DOHH2 (cell line): ENCODE measurements at regions not wholly inside any gene's neighbourhood (a gene's known extent, or its start where the extent isn't known, plus 50 kb on each side); places are given as distances from the start of the nearest gene placed in this dataset.

Experiments used
- H3F3A ChIP-seq: fragments of 200-600 bp; sonication (generic), shearing (Covaris generic); 2 replicates; pipeline ENCODE4 v1.6.0; 2016; ENCODE audit warnings: antibody characterized with exemption, mild to moderate bottlenecking; ENCODE audit not compliant: control insufficient read depth, insufficient read depth
- H3K27ac ChIP-seq: fragments of 200-600 bp; sonication (generic); 2 replicates; pipeline ENCODE4 v1.5.1; 2014; ENCODE audit warnings: low read depth, mild to moderate bottlenecking, low read length, moderate library complexity
- H3K27me3 ChIP-seq: fragments of 200-600 bp; sonication (generic); 2 replicates; pipeline ENCODE4 v1.6.1; 2014; ENCODE audit warnings: mild to moderate bottlenecking, low read length, mixed read lengths; ENCODE audit not compliant: control insufficient read depth
- H3K36me3 ChIP-seq: fragments of 200-600 bp; sonication (generic); 2 replicates; pipeline ENCODE4 v1.6.1; 2014; ENCODE audit warnings: mild to moderate bottlenecking, low read length, moderate library complexity, mixed read lengths; ENCODE audit not compliant: control insufficient read depth
- H3K4me1 ChIP-seq: fragments of 200-600 bp; sonication (generic); 2 replicates; pipeline ENCODE4 v1.6.1; 2014; ENCODE audit warnings: mild to moderate bottlenecking, low read length, mixed read lengths; ENCODE audit not compliant: control insufficient read depth
- H3K4me2 ChIP-seq: fragments of 200-600 bp; sonication (generic); 2 replicates; pipeline ENCODE4 v1.6.0; 2014; ENCODE audit warnings: mild to moderate bottlenecking, low read length, moderate library complexity
- H3K4me3 ChIP-seq: fragments of 200-600 bp; sonication (generic); 2 replicates; pipeline ENCODE4 v1.5.1; 2014; ENCODE audit warnings: mild to moderate bottlenecking, low read length, mixed read lengths
- H3K79me2 ChIP-seq: fragments of 200-600 bp; sonication (generic); 2 replicates; pipeline ENCODE4 v1.6.1; 2014; ENCODE audit warnings: mild to moderate bottlenecking, low read length, mixed read lengths; ENCODE audit not compliant: control insufficient read depth
- H3K9me2 ChIP-seq: fragments of 200-600 bp; sonication (generic); replicated peaks from 2 replicates; pipeline ENCODE4 v1.6.1; 2014; ENCODE audit warnings: mild to moderate bottlenecking, low read length, mixed read lengths; ENCODE audit not compliant: control insufficient read depth
- H3K9me3 ChIP-seq: fragments of 200-600 bp; sonication (generic); 2 replicates; pipeline ENCODE4 v1.6.1; 2014; ENCODE audit warnings: antibody characterized with exemption, low read length, mixed read lengths; ENCODE audit not compliant: control insufficient read depth, insufficient read depth
- H4K20me1 ChIP-seq: fragments of 200-600 bp; sonication (generic); 2 replicates; pipeline ENCODE4 v1.6.0; 2014; ENCODE audit warnings: low read depth, mild to moderate bottlenecking, antibody characterized with exemption, low read length, moderate library complexity; ENCODE audit not compliant: control insufficient read depth, insufficient read depth
- CTCF ChIP-seq: fragments of 200-600 bp; sonication (generic); IDR thresholded peaks from one replicate; pipeline ENCODE4 v1.5.1; 2014; ENCODE audit warnings: antibody characterized with exemption, mild to moderate bottlenecking, low read depth, low read length; ENCODE audit not compliant: poor library complexity, severe bottlenecking
- EZH2phosphoT487 ChIP-seq: fragments of 200-600 bp; sonication (generic); IDR thresholded peaks from 2 replicates; pipeline ENCODE4 v1.6.1; 2017; ENCODE audit warnings: borderline replicate concordance, mild to moderate bottlenecking, antibody characterized with exemption, low read length, moderate library complexity, mixed read lengths

DNA sequence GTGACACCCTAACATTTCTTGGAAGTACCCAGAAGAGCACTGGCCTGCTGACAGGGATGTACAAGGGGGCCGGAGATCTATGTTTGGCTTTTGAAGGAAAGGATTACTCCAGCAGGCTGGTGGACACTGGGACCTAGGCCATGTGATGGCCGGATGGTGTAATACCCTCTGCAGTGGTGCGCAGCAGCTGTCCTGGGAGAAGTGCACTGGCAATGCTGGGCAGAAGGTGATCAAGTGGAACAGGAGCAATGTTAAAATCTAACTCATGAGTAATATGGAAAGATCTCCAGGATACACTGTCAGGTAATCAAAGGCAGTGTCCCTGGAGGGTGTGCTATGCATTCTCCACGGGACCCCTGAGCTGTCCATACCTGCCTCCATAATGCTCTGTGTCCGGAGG, 71.2 kb upstream of the POMGNT2 start:
- no peak overlapping the region for H3K4me3 ChIP-seq
- no peak overlapping the region for H3K27ac ChIP-seq
- no peaks in the 10 kb centered on the region for H3K9me2 ChIP-seq
- no peaks in the 10 kb centered on the region for H3K36me3 ChIP-seq
- TF ChIP-seq EZH2phosphoT487 = no peak
- TF ChIP-seq CTCF = no peak
- H3K9me3 ChIP-seq = no peaks in the 10 kb centered on the region
- H3K4me2 ChIP-seq = no peak overlapping the region
- no peaks in the 10 kb centered on the region for H4K20me1 ChIP-seq
- peaks cover 23% of the 10 kb centered on the region for H3K4me1 ChIP-seq
- H3F3A ChIP-seq = no peaks in the 10 kb centered on the region
- no peaks in the 10 kb centered on the region for H3K79me2 ChIP-seq
- no peaks in the 10 kb centered on the region for H3K27me3 ChIP-seq

DNA sequence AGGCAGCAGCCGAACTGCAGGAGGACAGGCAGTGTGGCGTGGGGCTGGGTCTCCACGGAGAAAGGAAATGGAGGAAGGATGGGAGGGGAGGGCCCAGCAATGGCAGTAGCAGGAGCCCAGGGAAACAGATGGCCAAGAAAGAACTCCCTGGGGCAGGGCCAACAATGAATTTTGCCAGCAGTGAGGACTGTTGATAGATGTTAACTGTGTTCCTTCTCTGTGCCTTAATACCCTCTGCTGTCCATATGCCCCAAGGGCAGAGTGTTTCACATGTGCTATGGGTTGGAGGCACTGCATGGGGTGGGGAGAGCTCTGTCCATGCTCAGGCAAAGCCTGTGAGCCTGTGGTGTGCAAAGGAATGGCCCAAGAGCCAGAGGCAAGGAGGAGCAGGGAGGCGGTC, 70.8 kb upstream of the POMGNT2 start:
- TF ChIP-seq CTCF = no peak
- no peak for TF ChIP-seq EZH2phosphoT487
- no peaks in the 10 kb centered on the region for H3K79me2 ChIP-seq
- no peak overlapping the region for H3K4me2 ChIP-seq
- no peaks in the 10 kb centered on the region for H3K36me3 ChIP-seq
- no peaks in the 10 kb centered on the region for H3K27me3 ChIP-seq
- H3K9me3 ChIP-seq = no peaks in the 10 kb centered on the region
- no peak overlapping the region for H3K27ac ChIP-seq
- no peaks in the 10 kb centered on the region for H3F3A ChIP-seq
- peaks cover 23% of the 10 kb centered on the region for H3K4me1 ChIP-seq
- H3K4me3 ChIP-seq = no peak overlapping the region
- H4K20me1 ChIP-seq = no peaks in the 10 kb centered on the region
- H3K9me2 ChIP-seq = no peaks in the 10 kb centered on the region

- Histone ChIP-seq H3K4me2 (no peak overlapping the region), H3K79me2 (no peaks in the 10 kb centered on the region), H3K4me1 (peaks cover 12% of the 10 kb centered on the region), H3K4me3 (no peak overlapping the region), H3K27ac (no peak overlapping the region), H3K9me3 (no peaks in the 10 kb centered on the region), H3K27me3 (no peaks in the 10 kb centered on the region), H3F3A (no peaks in the 10 kb centered on the region), H3K36me3 (no peaks in the 10 kb centered on the region), H3K9me2 (no peaks in the 10 kb centered on the region), H4K20me1 (no peaks in the 10 kb centered on the region)
- TF ChIP-seq EZH2phosphoT487 (no peak), CTCF (no peak)
Measured at GRCh38 chr3:43175541-43175940, 69.7 kb upstream of the POMGNT2 start.

DNA sequence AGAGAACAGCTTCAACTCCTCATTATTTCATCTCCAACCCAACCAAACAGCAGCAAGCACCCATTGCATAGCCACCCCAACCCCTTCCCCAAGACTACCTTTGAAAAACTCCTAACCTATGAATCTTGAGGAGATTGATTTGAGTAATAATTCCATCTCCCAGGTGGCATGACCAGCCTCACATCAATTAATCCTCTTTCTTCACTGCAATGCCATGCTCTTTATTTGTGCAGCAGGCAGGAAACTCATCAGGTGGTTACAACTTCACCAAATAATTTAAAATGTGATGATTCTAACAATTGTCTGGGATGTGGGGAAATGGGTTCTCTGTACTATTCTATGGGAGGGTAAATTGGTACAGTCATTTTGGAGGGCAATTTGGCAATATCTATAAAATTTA, 68.1 kb upstream of the POMGNT2 start:
- no peaks in the 10 kb centered on the region for H3K9me3 ChIP-seq
- no peak overlapping the region for H3K27ac ChIP-seq
- no peaks in the 10 kb centered on the region for H3K4me1 ChIP-seq
- no peaks in the 10 kb centered on the region for H3F3A ChIP-seq
- H4K20me1 ChIP-seq = no peaks in the 10 kb centered on the region
- no peaks in the 10 kb centered on the region for H3K27me3 ChIP-seq
- H3K4me2 ChIP-seq = no peak overlapping the region
- H3K4me3 ChIP-seq = no peak overlapping the region
- H3K79me2 ChIP-seq = no peaks in the 10 kb centered on the region
- no peak for TF ChIP-seq CTCF
- TF ChIP-seq EZH2phosphoT487 = no peak
- no peaks in the 10 kb centered on the region for H3K9me2 ChIP-seq
- no peaks in the 10 kb centered on the region for H3K36me3 ChIP-seq
